SKM-1 (cell line): ENCODE measurements at regions not wholly inside any gene's neighbourhood (a gene's known extent, or its start where the extent isn't known, plus 50 kb on each side); places are given as distances from the start of the nearest gene placed in this dataset.
A peak's percentile ranks its signal among the peaks of the same experiment; 100 is the strongest.
"Not testable (repeated sequence)": the region's sequence is repeated elsewhere in the genome, so short reads cannot be mapped to it uniquely, and the experiment has no call there.

Experiments
- DNase-seq: peaks from one replicate; lab custom pipeline; 2025; ENCODE audit not compliant: unreplicated experiment; lab: John Stamatoyannopoulos, UW

DNA sequence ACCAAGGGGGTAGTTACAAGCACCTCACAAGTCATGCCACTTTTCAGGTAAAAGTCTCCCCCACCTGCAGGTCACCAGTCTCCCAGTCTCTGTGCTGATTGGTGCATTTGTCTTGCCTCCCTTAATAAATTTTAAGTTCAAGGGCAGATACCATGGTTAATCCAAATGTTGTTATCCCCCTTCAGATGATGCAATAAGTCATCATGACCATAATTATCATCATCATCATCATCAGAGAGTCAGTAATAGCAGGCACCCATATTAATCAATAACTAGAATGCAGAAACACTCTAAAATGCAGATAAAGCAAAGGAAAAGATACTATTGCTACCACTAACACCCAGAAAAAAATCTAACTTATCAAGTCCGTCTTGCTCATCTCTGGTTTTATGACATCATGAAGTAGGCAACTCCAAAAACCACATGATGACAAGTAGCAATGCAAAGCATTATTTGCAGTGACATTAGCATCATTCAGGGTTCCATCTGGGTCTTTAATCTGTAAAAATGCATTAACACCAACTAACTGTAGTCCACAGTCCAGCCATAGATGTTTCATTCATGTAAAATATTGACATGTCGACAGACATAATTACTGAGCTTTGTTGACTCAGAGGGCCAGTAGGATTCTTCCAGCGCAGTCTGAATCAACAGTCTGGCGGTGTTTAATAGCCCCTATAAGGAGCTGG lies 492.0 kb upstream of the RUNX1 start:
- no peak for DNase-seq

DNA sequence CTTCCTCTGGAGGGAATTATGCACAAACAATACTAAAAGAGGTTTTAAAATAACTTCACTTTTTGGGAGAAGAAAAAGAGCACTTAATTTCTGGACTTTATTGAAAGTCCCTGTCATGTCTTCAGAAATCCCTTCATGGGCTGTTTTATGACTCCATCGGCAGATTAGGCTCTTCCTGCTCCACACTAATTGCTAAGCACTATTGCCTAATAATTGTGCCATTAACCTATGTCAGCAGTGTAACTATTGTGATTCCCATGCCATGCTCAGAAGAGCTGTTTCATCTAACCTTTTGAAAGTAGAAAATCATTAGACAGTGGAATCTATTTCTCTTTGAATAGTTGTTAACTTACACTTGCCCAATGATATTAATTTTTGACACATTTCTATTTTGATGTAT lies 489.3 kb upstream of the RUNX1 start:
- no peak for DNase-seq

DNA sequence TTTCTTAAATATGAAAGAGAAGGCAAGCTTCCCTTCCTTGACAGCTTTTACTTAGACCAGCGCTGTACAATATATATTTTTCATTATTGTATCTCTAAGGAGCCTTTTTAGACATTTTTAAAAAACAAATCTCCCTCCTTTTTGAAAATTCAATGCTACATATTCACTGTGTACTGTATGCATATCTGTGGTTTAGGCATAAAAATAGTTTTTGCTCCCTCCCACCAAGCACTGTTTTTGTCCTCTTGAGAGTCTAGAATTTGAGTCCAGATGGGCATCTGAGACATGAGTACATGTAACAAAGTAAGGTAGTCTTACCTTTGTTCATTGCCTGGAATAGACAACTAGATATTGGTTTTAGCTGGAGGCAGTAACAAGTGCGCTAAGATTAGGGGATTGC lies 488.5 kb upstream of the RUNX1 start:
- no peak for DNase-seq

DNA sequence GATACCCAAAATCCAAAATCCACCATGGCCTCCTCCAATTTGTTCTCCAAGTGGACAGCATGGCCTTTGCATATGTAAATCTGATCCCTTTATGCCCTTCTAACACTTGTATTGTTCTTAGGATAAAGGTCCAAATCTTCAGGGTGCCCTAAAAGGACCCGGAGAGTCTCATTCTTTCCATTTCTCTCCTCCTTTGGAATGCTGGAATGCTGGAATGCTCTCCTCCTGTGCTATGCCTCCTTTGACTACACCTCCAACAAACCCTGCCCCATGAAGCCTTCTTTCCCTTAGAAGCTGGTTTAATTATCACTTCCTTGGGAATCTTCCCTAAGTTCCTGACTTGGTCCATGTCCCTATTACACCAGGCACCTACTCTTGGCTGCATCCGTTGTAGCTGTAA lies 484.8 kb upstream of the RUNX1 start:
- no peak for DNase-seq

DNA sequence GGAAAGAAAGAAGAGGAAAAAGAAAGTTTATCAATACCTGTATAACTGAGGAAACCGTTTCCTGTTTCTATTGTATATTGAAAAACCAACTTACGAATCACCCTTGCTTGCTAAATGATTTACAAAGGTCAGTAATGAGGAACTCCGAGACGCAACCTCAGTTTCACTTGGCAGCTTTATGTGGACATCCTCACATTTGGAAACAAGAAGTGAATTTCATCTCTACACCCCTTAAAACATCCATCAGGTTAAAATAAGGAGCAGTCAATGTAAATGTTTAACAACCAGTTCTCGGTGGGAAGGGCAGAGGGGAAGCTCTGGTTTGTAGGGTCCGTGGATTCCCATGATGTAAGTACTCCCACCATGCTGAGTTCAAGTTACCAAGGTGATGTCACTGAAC lies 481.7 kb upstream of the RUNX1 start:
- peak; percentile 41 for DNase-seq

DNA sequence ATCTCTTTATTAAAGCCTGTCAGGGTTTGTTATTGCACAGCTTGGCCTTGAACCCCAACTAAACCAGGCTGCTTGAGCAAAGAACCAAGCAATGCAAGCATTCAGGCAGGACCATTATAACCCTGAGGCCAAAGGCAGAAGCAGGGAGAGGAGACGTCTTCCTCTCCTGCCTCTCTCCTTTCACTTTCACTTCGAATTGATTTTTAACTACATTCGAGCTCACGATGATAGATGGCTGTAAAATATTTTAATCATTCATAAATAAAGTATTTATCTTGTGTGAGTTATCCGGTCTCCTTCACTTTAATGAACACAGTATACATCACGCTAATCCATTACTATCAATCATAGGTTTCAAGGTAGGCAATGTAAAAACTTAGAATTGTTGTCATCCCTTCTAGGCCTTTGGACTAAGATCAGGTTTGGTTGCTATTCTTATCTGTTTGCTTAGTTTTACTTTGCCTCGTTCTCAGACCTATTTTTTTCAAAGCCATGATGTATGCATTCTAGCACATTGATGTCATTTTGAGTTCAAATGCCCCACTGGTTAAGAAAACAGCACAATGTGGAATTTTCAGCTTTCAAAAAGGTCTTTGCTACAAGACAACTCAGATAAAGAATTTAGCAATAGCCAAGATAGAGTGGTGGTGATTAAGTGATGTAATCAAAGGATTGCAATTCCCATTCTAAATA lies 480.2 kb upstream of the RUNX1 start:
- DNase-seq = no peak

DNA sequence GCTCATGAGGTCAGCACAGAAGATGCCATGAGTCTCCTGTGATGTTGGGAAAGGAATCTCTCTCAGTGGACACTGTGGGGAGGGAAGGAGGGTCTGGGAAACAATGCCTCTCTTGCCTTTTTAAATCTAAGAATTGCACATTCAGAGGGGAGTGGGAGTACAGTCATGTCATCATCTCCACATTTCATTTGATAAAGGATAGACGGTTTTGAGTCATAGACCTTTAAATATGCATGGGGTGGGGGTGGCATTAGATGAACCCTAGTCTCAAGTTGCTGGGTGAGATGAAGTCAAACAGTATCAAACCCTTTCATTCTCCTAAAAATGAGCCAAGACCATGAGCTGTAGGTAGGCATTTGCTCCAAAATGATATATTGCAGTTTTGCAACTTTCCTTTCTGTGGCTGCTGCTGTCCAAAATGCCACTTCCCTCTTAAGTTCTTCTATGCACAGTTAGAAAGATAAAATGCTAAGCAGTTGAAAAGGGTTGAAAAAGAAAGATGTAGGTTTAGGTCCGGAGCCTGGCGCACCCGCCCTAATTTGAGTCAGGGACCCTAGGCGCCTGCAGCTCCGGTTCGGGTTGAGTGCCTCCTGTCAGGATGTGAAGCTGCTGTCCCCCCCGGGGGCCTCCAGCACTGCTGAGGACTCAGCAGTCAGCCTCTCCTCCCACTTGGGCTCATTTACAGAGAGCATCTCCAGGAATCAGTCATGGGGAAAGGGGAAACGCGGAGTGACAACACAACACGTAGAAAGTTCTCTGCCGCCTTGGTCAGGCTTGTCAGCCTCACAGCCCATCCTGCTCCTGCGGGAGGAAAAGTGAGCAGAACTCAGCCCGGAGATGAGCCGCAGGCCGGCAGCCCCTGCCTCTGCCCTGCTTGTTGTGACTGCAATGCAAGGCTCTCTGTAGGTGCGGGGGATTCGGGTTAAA lies 479.3 kb upstream of the RUNX1 start:
- DNase-seq = peak; percentile 56

DNA sequence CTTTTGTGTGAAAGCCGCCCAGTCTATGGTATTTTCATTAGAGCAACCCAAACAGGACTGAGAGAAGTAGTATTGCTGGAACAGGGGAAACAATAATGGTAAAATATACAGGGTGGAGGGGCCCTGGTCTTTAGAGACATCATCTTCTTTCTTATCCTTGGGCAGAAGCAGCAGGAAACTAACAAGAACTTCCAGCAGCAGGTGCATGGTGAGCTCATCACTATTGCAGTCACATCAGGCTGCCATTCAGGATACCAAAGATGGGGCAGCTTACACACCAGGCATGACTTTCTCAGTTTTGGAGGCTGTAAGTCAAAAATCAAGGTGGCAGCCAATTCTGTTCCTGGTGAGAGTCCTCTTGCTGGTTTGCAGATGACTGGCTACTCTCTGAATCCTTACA lies 478.3 kb upstream of the RUNX1 start:
- no peak for DNase-seq

DNA sequence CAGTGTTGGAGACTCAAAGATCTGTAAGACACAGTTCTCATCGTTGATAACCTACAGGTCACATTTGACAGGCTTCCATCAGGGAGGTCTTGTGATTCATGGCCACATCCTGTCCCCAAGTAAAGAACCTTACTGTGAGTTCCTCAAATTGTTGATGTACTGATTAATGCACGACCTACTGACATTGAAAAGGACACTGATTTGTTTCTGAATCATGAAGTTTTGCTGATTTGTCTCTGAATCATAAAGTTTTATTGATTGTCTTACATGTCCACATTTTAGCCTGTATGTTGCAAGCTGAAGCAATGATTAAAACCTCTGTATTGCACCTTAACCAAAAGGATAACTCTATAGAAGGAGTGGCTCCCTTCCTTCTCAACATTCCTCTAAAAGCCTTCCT lies 476.3 kb upstream of the RUNX1 start:
- DNase-seq = no peak

DNA sequence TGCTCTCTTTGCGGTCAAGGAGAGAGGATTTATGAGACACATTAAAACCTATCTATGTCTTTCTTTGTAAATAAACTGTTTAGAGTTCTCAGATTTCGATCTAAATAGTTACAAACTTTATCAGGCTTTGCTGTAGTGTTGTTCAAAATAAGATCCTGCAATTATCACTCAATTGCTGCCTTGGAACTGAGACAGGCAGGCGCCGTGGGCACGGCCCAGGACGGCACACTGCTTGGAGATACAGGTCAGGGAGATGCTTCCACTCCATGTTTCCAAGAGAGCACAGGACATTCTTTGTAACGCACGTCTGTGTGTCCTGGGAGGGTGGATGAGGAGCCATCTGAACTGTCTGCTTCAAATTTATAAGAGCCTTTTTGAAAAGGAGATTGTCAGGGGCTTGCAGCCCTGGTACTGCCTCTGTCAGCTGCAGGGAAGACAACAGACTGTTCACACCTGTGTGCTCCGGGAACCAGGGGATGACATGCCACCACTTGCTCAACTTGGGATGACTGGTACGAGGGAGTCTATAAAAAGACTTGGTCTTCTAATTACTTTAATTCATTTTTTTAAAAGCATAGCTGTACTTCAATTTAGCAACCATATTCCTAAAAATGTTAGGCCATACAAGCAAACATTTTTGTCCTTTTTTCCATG lies 472.9 kb upstream of the RUNX1 start:
- no peak for DNase-seq

DNA sequence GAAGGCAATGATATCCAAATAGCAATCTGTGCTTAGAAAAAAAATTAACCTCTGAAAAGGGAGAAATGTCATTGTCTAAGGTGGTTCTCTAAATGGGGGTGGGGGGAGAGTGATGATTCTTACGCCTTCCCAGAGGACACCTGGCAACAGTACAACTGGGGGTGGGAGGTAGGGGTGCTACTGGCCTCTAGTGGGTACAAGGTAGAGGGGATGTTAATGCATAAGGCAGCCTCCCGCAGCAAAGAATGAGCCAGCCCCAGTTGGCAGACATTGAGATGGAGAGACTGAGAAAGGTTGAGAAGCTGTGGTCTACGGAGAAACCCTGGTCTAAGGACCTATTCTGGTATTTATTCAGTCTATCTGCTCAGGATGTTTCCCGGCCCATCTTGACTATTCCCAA lies 472.2 kb upstream of the RUNX1 start:
- no peak for DNase-seq

DNA sequence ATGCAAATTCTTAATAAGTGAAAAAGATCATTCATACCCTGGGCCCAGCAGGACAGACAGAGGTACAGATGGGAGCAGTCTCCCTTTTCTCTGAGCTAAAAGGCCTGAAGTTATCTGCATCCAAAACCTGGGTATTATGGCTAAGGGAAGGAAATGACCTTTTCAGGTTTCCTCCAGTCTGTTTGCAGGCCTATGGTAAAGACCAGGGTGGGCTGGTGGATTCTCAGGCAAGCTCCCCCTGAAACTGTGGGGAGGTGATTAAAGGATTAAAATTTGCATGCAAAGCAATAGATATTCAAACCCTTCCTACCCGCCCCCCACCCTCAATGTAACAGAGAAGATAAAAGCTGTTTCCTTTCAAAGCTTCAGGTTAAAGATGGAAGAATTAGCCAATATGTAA lies 471.8 kb upstream of the RUNX1 start:
- no peak for DNase-seq

DNA sequence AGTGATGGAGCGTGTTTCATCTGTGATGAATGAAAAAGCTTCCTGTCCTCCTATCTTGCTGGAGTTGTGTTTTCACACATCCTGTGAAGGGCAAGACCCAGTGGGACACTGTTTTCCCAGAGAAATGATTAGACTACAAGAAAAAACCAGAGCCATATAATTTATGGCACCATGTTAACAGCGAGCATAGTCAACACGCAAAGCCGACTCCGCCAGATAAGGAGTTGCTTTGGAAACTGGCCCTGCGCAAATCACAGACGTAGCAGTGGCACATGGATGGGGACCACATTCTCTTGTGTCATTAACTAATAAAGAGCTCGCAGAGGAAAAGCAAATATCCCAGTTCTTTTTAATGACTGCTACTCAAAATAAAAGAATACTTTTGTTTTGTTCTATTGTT lies 471.2 kb upstream of the RUNX1 start:
- DNase-seq = no peak

DNA sequence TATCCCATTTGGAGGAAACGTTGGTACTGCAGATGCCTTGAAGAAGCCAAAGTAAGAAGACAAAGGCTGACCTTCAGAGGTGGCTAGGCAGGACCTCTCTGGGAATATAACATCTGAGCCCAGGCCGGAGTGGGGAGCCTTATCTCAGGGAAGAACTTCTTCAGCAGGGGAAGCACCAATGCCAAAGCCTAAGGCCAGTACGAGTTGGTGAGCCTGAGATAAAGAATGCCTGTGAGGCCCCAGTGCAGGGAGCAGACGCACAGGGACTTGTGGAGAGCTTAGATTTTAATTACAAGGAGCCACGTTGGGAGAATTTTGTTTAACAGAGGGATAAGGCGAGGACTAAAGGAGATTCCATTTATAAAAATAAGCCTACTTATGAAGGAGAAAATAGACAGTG lies 468.8 kb upstream of the RUNX1 start:
- no peak for DNase-seq

DNA sequence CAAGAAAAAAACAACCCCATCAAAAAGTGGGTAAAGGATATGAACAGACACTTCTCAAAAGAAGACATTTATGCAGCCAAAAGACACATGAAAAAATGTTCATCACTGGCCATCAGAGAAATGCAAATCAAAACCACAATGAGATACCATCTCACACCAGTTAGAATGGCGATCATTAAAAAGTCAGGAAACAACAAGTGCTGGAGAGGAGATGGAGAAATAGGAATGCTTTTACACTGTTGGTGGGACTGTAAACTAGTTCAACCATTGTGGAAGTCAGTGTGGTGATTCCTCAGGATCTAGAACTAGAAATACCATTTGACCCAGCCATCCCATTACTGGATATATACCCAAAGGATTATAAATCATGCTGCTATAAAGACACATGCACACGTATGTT lies 467.2 kb upstream of the RUNX1 start:
- not testable (repeated sequence) for DNase-seq

DNA sequence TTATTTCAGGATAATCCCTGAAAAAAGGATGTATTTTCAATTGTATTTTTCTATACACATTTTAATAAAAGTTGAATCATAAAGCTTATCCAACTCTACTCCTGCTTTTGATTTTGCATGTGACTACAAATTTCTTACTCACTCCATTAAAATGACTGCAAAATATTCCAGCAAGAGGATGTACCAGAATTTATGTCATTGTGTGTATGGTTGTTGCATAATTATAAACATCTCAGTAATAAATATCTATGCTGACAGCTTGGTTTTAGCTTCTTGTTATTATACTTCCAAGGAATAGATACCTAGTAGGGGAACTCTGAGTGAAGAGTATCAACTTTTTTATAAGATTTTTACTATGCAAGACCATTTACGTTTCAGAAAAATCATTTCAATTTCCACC lies 463.2 kb upstream of the RUNX1 start:
- DNase-seq = no peak

DNA sequence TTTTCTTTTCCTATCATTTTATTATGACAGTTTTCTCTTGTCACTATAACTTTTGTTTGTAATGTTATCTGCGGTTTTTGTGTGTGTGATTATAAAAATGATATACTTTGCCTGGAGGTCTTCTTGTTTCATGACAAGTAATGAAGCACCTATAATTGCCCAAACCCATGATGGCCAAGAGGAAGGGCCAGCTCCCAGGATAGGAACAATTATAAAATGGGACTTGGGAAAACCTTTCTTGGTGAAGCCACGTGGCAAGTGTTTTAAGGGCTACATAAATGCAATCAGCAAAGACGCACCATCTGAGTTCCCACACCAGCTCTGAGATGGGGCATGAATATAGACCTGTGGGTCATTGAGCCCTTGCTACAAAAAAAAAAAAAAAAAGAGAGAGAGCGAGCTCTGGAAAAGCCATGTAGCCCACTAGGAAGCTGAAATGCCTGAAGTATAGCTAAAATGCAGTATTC lies 462.6 kb upstream of the RUNX1 start:
- DNase-seq = no peak

DNA sequence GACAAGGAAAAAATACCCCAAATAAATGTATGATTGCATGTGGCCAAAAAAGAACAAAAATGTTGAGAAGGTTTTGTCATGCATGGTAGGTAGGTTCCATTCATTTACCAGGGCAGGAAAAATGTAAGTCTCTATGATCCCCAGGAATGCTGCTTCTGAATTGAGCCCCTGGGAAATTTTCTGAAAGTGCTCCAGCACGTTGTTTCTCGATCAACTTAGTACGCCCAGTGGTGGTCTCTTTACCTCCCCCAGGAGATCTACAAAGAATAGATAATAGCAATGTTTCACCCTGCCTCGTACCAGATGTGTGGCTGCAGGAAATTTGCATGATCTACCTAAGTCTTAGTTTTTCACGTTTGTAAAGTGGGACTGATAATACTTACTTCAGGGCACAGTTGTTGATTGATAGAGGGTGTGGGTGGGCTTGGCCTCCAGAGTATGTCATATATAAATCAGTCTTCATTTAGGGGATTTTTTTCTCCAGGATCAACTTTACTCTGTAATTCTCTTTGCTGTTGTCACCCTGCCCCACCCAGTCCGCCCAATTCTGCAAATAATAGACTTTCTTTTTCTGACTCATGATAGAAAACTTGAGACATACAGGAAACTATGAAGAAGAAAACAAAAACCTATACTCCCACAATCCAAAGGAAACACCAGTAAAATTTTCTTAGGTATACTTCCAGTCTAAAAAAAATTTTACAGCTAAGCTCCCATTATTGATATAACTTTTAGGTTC lies 462.0 kb upstream of the RUNX1 start:
- DNase-seq = no peak

DNA sequence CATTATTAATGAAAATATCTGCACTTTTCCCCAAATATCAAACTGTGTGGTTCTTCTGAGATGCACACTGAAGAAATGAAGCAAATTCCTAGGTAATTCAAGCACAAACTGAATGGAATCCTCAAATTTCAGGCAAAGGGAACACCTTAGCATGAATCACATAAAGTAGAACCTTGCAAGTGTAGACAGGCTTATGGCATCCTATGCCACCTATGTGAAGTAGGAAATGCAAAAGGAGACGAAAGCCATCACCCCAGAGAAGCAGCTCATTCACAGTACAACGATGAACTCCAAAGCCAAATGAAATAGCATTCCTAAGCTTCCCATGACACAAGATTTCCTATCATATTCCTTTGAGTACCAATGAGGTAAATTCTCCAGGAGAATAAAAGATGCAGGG lies 461.2 kb upstream of the RUNX1 start:
- DNase-seq = no peak

DNA sequence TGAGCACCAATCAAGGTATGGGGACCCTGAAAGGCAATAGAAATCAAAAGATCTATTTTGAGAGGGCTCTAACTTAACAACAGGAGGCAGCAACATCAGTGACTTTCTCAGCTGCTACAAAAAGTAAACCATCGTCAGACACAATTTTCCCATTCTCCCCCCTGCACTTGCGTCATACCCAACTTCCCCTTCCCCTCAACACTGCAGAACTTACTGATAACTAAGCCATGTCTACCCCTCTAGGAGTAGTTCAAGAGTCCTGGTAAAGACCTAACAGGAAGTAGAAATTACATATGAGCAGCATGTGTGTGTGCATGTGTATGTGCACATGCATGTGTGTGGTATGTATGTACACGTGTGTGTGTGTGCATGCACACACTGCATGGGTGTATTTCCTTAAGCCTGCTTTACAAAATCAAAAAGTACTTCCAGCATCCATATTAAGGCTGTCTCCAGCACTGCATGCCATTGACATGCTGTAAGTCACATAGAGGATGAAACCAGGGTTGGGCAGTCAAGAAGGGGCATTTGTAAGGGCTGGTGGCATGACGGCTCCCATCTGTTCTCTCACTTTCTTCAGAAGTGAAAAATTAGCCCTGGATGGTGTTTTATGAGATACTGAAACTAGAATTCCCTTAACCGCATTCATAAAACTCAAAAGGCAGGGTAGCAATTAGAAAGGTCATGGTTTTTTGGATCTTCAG lies 460.1 kb upstream of the RUNX1 start:
- peak; percentile 65 for DNase-seq
